DOHH2 (cell line): ENCODE measurements at regions not wholly inside any gene's neighbourhood (a gene's known extent, or its start where the extent isn't known, plus 50 kb on each side); places are given as distances from the start of the nearest gene placed in this dataset.

Source experiments
- H3F3A ChIP-seq: fragments of 200-600 bp; sonication (generic), shearing (Covaris generic); 2 replicates; pipeline ENCODE4 v1.6.0; 2016; ENCODE audit warnings: antibody characterized with exemption, mild to moderate bottlenecking; ENCODE audit not compliant: control insufficient read depth, insufficient read depth
- H3K27ac ChIP-seq: fragments of 200-600 bp; sonication (generic); 2 replicates; pipeline ENCODE4 v1.5.1; 2014; ENCODE audit warnings: low read depth, mild to moderate bottlenecking, low read length, moderate library complexity
- H3K27me3 ChIP-seq: fragments of 200-600 bp; sonication (generic); 2 replicates; pipeline ENCODE4 v1.6.1; 2014; ENCODE audit warnings: mild to moderate bottlenecking, low read length, mixed read lengths; ENCODE audit not compliant: control insufficient read depth
- H3K36me3 ChIP-seq: fragments of 200-600 bp; sonication (generic); 2 replicates; pipeline ENCODE4 v1.6.1; 2014; ENCODE audit warnings: mild to moderate bottlenecking, low read length, moderate library complexity, mixed read lengths; ENCODE audit not compliant: control insufficient read depth
- H3K4me1 ChIP-seq: fragments of 200-600 bp; sonication (generic); 2 replicates; pipeline ENCODE4 v1.6.1; 2014; ENCODE audit warnings: mild to moderate bottlenecking, low read length, mixed read lengths; ENCODE audit not compliant: control insufficient read depth
- H3K4me2 ChIP-seq: fragments of 200-600 bp; sonication (generic); 2 replicates; pipeline ENCODE4 v1.6.0; 2014; ENCODE audit warnings: mild to moderate bottlenecking, low read length, moderate library complexity
- H3K4me3 ChIP-seq: fragments of 200-600 bp; sonication (generic); 2 replicates; pipeline ENCODE4 v1.5.1; 2014; ENCODE audit warnings: mild to moderate bottlenecking, low read length, mixed read lengths
- H3K79me2 ChIP-seq: fragments of 200-600 bp; sonication (generic); 2 replicates; pipeline ENCODE4 v1.6.1; 2014; ENCODE audit warnings: mild to moderate bottlenecking, low read length, mixed read lengths; ENCODE audit not compliant: control insufficient read depth
- H3K9me2 ChIP-seq: fragments of 200-600 bp; sonication (generic); replicated peaks from 2 replicates; pipeline ENCODE4 v1.6.1; 2014; ENCODE audit warnings: mild to moderate bottlenecking, low read length, mixed read lengths; ENCODE audit not compliant: control insufficient read depth
- H3K9me3 ChIP-seq: fragments of 200-600 bp; sonication (generic); 2 replicates; pipeline ENCODE4 v1.6.1; 2014; ENCODE audit warnings: antibody characterized with exemption, low read length, mixed read lengths; ENCODE audit not compliant: control insufficient read depth, insufficient read depth
- H4K20me1 ChIP-seq: fragments of 200-600 bp; sonication (generic); 2 replicates; pipeline ENCODE4 v1.6.0; 2014; ENCODE audit warnings: low read depth, mild to moderate bottlenecking, antibody characterized with exemption, low read length, moderate library complexity; ENCODE audit not compliant: control insufficient read depth, insufficient read depth
- CTCF ChIP-seq: fragments of 200-600 bp; sonication (generic); IDR thresholded peaks from one replicate; pipeline ENCODE4 v1.5.1; 2014; ENCODE audit warnings: antibody characterized with exemption, mild to moderate bottlenecking, low read depth, low read length; ENCODE audit not compliant: poor library complexity, severe bottlenecking
- EZH2phosphoT487 ChIP-seq: fragments of 200-600 bp; sonication (generic); IDR thresholded peaks from 2 replicates; pipeline ENCODE4 v1.6.1; 2017; ENCODE audit warnings: borderline replicate concordance, mild to moderate bottlenecking, antibody characterized with exemption, low read length, moderate library complexity, mixed read lengths

GRCh38 chr15:66933932-66934867, 131.2 kb upstream of the SMAD3 start:
- Histone ChIP-seq H3K4me3 (no peak overlapping the region), H3K27ac (no peak overlapping the region), H3K9me3 (peaks cover 5% of the 10 kb centered on the region; the same call in 1 of the 2 replicates), H3K79me2 (no peaks in the 10 kb centered on the region), H4K20me1 (no peaks in the 10 kb centered on the region), H3F3A (no peaks in the 10 kb centered on the region), H3K36me3 (no peaks in the 10 kb centered on the region), H3K4me1 (no peaks in the 10 kb centered on the region), H3K4me2 (no peak overlapping the region), H3K9me2 (no peaks in the 10 kb centered on the region), H3K27me3 (no peaks in the 10 kb centered on the region)
- TF ChIP-seq CTCF (no peak), EZH2phosphoT487 (no peak)

GRCh38 chr15:66934868-66935520, 130.4 kb upstream of the SMAD3 start:
- no peaks in the 10 kb centered on the region for H3K27me3 ChIP-seq
- H3K27ac ChIP-seq, result no peak overlapping the region

GRCh38 chr15:66935688-66936087, 129.7 kb upstream of the SMAD3 start:
- Histone ChIP-seq H3K4me3 (no peak overlapping the region), H3K9me3 (peaks cover 5% of the 10 kb centered on the region; the same call in 1 of the 2 replicates), H3K79me2 (no peaks in the 10 kb centered on the region), H3F3A (no peaks in the 10 kb centered on the region), H4K20me1 (no peaks in the 10 kb centered on the region), H3K27ac (no peak overlapping the region), H3K9me2 (no peaks in the 10 kb centered on the region), H3K27me3 (no peaks in the 10 kb centered on the region), H3K36me3 (no peaks in the 10 kb centered on the region), H3K4me1 (no peaks in the 10 kb centered on the region), H3K4me2 (no peak overlapping the region)
- TF ChIP-seq EZH2phosphoT487 (no peak), CTCF (no peak)

More at GRCh38 chr15:66934868-66935520, 130.4 kb upstream of the SMAD3 start:
- Histone ChIP-seq H3K9me3 (peaks cover 5% of the 10 kb centered on the region; the same call in 1 of the 2 replicates), H3K36me3 (no peaks in the 10 kb centered on the region), H4K20me1 (no peaks in the 10 kb centered on the region), H3F3A (no peaks in the 10 kb centered on the region), H3K4me3 (no peak overlapping the region), H3K9me2 (no peaks in the 10 kb centered on the region), H3K79me2 (no peaks in the 10 kb centered on the region), H3K4me1 (no peaks in the 10 kb centered on the region), H3K4me2 (no peak overlapping the region)
- TF ChIP-seq CTCF (no peak), EZH2phosphoT487 (no peak)
